Heart left ventricle (tissue), 13 donors: ENCODE measurements at regions not wholly inside any gene's neighbourhood (a gene's known extent, or its start where the extent isn't known, plus 50 kb on each side); places are given as distances from the start of the nearest gene placed in this dataset.

Source experiments
- POLR2A ChIP-seq, 2 donors: fragments of 450-650 bp; IDR thresholded peaks; one replicate each; pipeline ENCODE4 v1.6.1; 2017; ENCODE audit warnings: antibody characterized with exemption in 2 of 2, mild to moderate bottlenecking in 2 of 2, moderate library complexity in 2 of 2
- TF ChIP-seq, protein P1 (sequence below), 12 donors: fragments of 200-600 bp; sonication (generic) in 4 of 12; IDR thresholded peaks; one replicate each; pipeline versions ENCODE4 v1.5.0 to v1.8.0; 2018 to 2022; ENCODE audit warnings: antibody characterized with exemption in 12 of 12, mild to moderate bottlenecking in 5 of 12
- donor health status: ischemic (EF 13 %, LVEDD 7.1; RV severe dilation, severe dysfunction).
- donor health status: DM: no; HTN: yes; CAD: no.
- donor health status: DM: no; HTN: no; CAD: no.
- donor health status: ischemic (EF 25% LVEDD 6.9; RV normal size, moderate dysfunction).
- donor health status: ischemic (EF 25% LVEDD 5.7; RV mildly dilated, moderate dysfunction).
- donor health status: ischemic (EF 35%, LVEDD 5.7; RV mildly dilated, moderate dysfunction).
- donor health status: nonischemic (EF 11% LVEDD 7.7; RV severe dilation, severe dysfunction).
- donor health status: DM: yes; HTN: yes; CAD: no.
- donor health status: PGD.
- donor health status: ischemic (EF 29% LVEDD 5.4; RV normal size, mild dysfunction).
- donor health status: nonischemic (EF 23%, LVEDD 6.1; RV moderate dilation, normal function).

DNA sequence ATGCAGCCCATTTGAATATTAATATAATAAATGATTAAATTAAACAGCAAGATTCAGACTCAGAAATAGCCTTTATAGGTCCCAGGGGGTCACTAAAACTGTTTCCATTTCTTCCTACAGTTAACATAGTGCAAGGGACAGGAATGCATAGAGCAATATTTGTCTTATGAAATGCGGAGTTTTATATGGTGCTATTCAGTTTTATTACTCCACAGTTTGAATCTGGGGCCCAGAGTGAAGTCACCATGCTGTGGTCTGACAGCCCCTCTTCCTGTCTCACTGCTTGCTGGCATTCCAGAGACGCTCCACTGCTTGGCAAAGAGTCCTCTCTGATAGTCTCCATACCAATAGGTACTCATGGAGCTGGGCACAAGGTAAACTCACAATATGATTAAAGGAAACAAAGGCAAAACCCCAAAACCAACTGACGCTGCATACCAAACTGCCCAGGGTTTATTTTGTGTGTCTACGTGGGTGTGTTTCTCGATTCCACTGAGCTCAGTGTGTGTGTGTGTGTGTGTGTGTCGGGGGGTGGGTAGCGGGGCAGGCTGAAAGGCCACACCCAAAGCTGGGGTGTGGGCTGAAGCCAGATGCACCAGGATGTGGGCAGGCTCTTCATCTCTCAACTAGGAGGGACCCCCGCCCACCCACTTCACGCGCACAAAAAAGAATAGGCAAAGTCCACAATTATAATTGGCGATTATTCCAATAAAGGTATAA is 277.9 kb downstream of the TSHZ3 start:
- TF ChIP-seq POLR2A (IDR thresholded peaks at IDR 0.05), result no peak
- TF ChIP-seq, protein P1, sequence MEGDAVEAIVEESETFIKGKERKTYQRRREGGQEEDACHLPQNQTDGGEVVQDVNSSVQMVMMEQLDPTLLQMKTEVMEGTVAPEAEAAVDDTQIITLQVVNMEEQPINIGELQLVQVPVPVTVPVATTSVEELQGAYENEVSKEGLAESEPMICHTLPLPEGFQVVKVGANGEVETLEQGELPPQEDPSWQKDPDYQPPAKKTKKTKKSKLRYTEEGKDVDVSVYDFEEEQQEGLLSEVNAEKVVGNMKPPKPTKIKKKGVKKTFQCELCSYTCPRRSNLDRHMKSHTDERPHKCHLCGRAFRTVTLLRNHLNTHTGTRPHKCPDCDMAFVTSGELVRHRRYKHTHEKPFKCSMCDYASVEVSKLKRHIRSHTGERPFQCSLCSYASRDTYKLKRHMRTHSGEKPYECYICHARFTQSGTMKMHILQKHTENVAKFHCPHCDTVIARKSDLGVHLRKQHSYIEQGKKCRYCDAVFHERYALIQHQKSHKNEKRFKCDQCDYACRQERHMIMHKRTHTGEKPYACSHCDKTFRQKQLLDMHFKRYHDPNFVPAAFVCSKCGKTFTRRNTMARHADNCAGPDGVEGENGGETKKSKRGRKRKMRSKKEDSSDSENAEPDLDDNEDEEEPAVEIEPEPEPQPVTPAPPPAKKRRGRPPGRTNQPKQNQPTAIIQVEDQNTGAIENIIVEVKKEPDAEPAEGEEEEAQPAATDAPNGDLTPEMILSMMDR (IDR thresholded peaks at IDR 0.05), result no peak
